HCT116 (cell line): ENCODE measurements at regions not wholly inside any gene's neighbourhood (a gene's known extent, or its start where the extent isn't known, plus 50 kb on each side); places are given as distances from the start of the nearest gene placed in this dataset.

Experiments
- ATAC-seq: fragments of 200-7000 bp; cut with Tn5 transposase; 2 replicates; pipeline ENCODE4 v1.9.1; 2020; ENCODE audit warnings: mild to moderate bottlenecking, moderate library complexity
- BruUV-seq: library from RNA; stranded (reverse); fragments of 400-500 nt; replicated peaks from 2 replicates; lab custom pipeline; 2021; lab: Mats Ljungman, UMichigan
- CTCF ChIA-PET: fragments of 300-600 bp; sonication (Branson Sonifier 250); formaldehyde crosslinking; loops from one replicate; lab custom pipeline; 2021; ENCODE audit warnings: antibody characterized with exemption; lab: Charles Lee
- POLR2A ChIA-PET: fragments of 300-600, 350-600 bp; sonication (Branson Sonifier 250); formaldehyde crosslinking; loops from one replicate; lab custom pipeline; 2021; ENCODE audit warnings: antibody characterized with exemption; lab: Charles Lee
- RAD21 ChIA-PET, 2 experiments: fragments of 300-600 bp; sonication (Branson Sonifier 250); formaldehyde crosslinking; loops; one replicate each; lab custom pipeline; 2023; ENCODE audit warnings: low total read pairs in 2 of 2; ENCODE audit not compliant: uncharacterized antibody in 2 of 2, unreplicated experiment in 2 of 2, low non-redundant PET in 1 of 2; lab: Charles Lee
- DNase-seq: peaks from one replicate; pipeline ENCODE4 v3.0.0-alpha.2; 2010; ENCODE audit warnings: low read depth, low spot score
- H2AFZ ChIP-seq: fragments of 200-600 bp; shearing (Covaris generic), sonication (generic); 2 replicates; pipeline ENCODE4 v1.6.1; 2017; ENCODE audit warnings: low read depth, mixed run types, mixed read lengths, antibody characterized with exemption, low read length; ENCODE audit not compliant: poor library complexity, severe bottlenecking
- H3K27ac ChIP-seq: 2 replicates; pipeline ENCODE4 v1.5.1; 2012; ENCODE audit warnings: low read depth, low read length
- H3K27me3 ChIP-seq: fragments of 200-600 bp; sonication (generic); 2 replicates; pipeline ENCODE4 v1.6.1; 2016; ENCODE audit warnings: mixed run types, low read length, mixed read lengths; ENCODE audit not compliant: insufficient read depth
- H3K36me3 ChIP-seq, 2 experiments: fragments of 200-500 bp in 1 of 2; fragments of 200-600 bp in 1 of 2; sonication (Bioruptor generic) in 1 of 2; sonication (generic) in 1 of 2; 2 replicates each; pipeline versions ENCODE4 v1.5.1 to v1.6.1; 2014 to 2016; ENCODE audit warnings: low read length in 2 of 2, inconsistent platforms in 1 of 2, mixed read lengths in 1 of 2, mixed run types in 1 of 2; ENCODE audit not compliant: insufficient read depth in 2 of 2, control insufficient read depth in 1 of 2
- H3K4me1 ChIP-seq, 2 experiments: fragments of 200-600 bp in 1 of 2; sonication (generic) in 1 of 2; 2 replicates each; pipeline versions ENCODE4 v1.5.1 to v1.6.1; 2012 to 2017; ENCODE audit warnings: low read length in 2 of 2, inconsistent platforms in 1 of 2, mild to moderate bottlenecking in 1 of 2, mixed read lengths in 1 of 2, mixed run types in 1 of 2, moderate library complexity in 1 of 2; ENCODE audit not compliant: insufficient read depth in 2 of 2, control insufficient read depth in 1 of 2
- H3K4me2 ChIP-seq: fragments of 200-600 bp; sonication (generic); 2 replicates; pipeline ENCODE4 v1.6.1; 2017; ENCODE audit warnings: mixed run types, low read length, mixed read lengths
- H3K4me3 ChIP-seq, 2 experiments: fragments of 200-600 bp in 1 of 2; sonication (generic) in 1 of 2; replicated peaks in 1 of 2; 2 replicates each; pipeline ENCODE4 v1.5.1; 2011 to 2016; ENCODE audit warnings: low read length in 2 of 2, control low read depth in 1 of 2, low read depth in 1 of 2, mild to moderate bottlenecking in 1 of 2, mixed read lengths in 1 of 2, mixed run types in 1 of 2
- H3K79me2 ChIP-seq: fragments of 200-600 bp; sonication (generic); 2 replicates; pipeline ENCODE4 v1.6.1; 2017; ENCODE audit warnings: mild to moderate bottlenecking, mixed run types, low read length, moderate library complexity, mixed read lengths; ENCODE audit not compliant: insufficient read depth
- H3K9ac ChIP-seq: fragments of 200-600 bp; sonication (generic); 2 replicates; pipeline ENCODE4 v1.6.1; 2016; ENCODE audit warnings: low read length, mixed read lengths
- H3K9me2 ChIP-seq: fragments of 200-600 bp; sonication (generic), shearing (Covaris generic); 2 replicates; pipeline ENCODE4 v1.6.1; 2017; ENCODE audit warnings: mixed run types, mild to moderate bottlenecking, moderate library complexity; ENCODE audit not compliant: insufficient read depth
- H3K9me3 ChIP-seq, 2 experiments: fragments of 200-500 bp in 1 of 2; fragments of 200-600 bp in 1 of 2; sonication (Bioruptor generic) in 1 of 2; sonication (generic) in 1 of 2; 2 replicates each; pipeline ENCODE4 v1.6.1; 2014 to 2017; ENCODE audit warnings: low read length in 2 of 2, mixed read lengths in 2 of 2, inconsistent platforms in 1 of 2, low read depth in 1 of 2, mild to moderate bottlenecking in 1 of 2, mixed run types in 1 of 2, moderate library complexity in 1 of 2; ENCODE audit not compliant: control insufficient read depth in 1 of 2, insufficient read depth in 1 of 2
- H4K20me1 ChIP-seq: fragments of 200-600 bp; sonication (generic), shearing (Covaris generic); 2 replicates; pipeline ENCODE4 v1.6.1; 2017; ENCODE audit warnings: mixed run types, mild to moderate bottlenecking, moderate library complexity; ENCODE audit not compliant: insufficient read depth
- CEBPB ChIP-seq: IDR thresholded peaks from 2 replicates; pipeline ENCODE4 v1.6.1; 2012; ENCODE audit warnings: low read depth
- CTCF ChIP-seq, 3 experiments: fragments of 200-600 bp in 1 of 3; sonication (generic) in 1 of 3; IDR thresholded peaks in 2 of 3; conservative IDR thresholded peaks in 1 of 3; 2 replicates each; pipeline ENCODE4 v1.5.1; 2012 to 2017; ENCODE audit warnings: low read depth in 2 of 3, low read length in 2 of 3, antibody characterized with exemption in 1 of 3, borderline replicate concordance in 1 of 3, control low read depth in 1 of 3, mild to moderate bottlenecking in 1 of 3, mixed read lengths in 1 of 3, mixed run types in 1 of 3, moderate library complexity in 1 of 3; ENCODE audit not compliant: insufficient read depth in 1 of 3
- EGR1 ChIP-seq: IDR thresholded peaks from 2 replicates; pipeline ENCODE4 v1.6.1; 2012; ENCODE audit warnings: low read depth
- ELF1 ChIP-seq: IDR thresholded peaks from 2 replicates; pipeline ENCODE4 v1.6.1; 2012; ENCODE audit warnings: low read depth, borderline replicate concordance
- FOSL1 ChIP-seq: IDR thresholded peaks from 2 replicates; pipeline ENCODE4 v1.6.1; 2012; ENCODE audit warnings: low read depth
- JUND ChIP-seq: IDR thresholded peaks from 2 replicates; pipeline ENCODE4 v1.6.1; 2012
- REST ChIP-seq: IDR thresholded peaks from 2 replicates; pipeline ENCODE4 v1.6.1; 2012; ENCODE audit warnings: low read depth
- SRF ChIP-seq: IDR thresholded peaks from 2 replicates; pipeline ENCODE4 v1.6.1; 2012; ENCODE audit warnings: low read depth
- ZFX ChIP-seq: fragments of 450-650 bp; IDR thresholded peaks from 2 replicates; pipeline ENCODE4 v1.6.1; 2017
- intact Hi-C: fragments of 100-400 bp; cut with micrococcal nuclease; formaldehyde crosslinking; loops from 2 replicates; pipeline ENCODE4 v1.10.0; 2022

GRCh38 chr18:75818383-75818782 lies 390.9 kb upstream of the SMIM21 start:
- Histone ChIP-seq H4K20me1 (no peaks in the 10 kb centered on the region), H3K9me2 (no peaks in the 10 kb centered on the region), H3K4me1 (no peaks in the 10 kb centered on the region)
- RAD21 ChIA-PET = no interaction called here
- CTCF ChIA-PET = no interaction called here
- TF ChIP-seq ZFX (no peak), CEBPB (no peak), REST (no peak), ELF1 (no peak)
- TF ChIP-seq, all 23 proteins: peak for 0
- Histone ChIP-seq H2AFZ (no peak overlapping the region), H3K27ac (no peak overlapping the region), H3K4me2 (no peak overlapping the region), H3K9ac (no peak overlapping the region), H3K9me3 (no peaks in the 10 kb centered on the region), H3K79me2 (no peaks in the 10 kb centered on the region), H3K36me3 (no peaks in the 10 kb centered on the region), H3K27me3 (no peaks in the 10 kb centered on the region), H3K4me3 (no peak overlapping the region)
- intact Hi-C loops = no loop called here
- DNase-seq = no peak
- no peak for ATAC-seq
- POLR2A ChIA-PET = no interaction called here
- no TSS peak for BruUV-seq

DNA sequence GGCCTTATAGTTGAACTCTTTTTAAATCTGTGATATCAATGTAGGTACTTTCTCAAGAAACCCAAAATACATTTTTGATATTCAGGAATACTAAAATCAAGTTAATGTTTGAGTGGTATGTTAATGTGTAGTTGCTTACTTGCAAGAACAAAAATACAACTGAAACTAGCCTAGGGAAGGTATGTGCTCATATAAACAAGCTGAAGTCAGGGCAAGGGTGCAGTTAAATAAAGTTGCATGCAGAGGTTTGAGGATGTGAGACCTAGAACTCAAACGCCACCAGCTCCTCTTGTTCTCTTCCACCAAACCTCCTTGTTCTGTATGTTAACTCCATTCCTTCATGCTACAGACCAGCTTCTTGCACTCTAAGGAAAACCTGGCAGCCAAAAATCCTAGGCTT lies 388.3 kb upstream of the SMIM21 start:
- Histone ChIP-seq H3K4me3 (no peak overlapping the region), H3K27ac (no peak overlapping the region), H3K9me3 (no peaks in the 10 kb centered on the region), H3K4me1 (no peaks in the 10 kb centered on the region), H3K9ac (no peak overlapping the region), H4K20me1 (no peaks in the 10 kb centered on the region), H2AFZ (no peak overlapping the region), H3K36me3 (no peaks in the 10 kb centered on the region), H3K9me2 (no peaks in the 10 kb centered on the region), H3K27me3 (peaks cover 3% of the 10 kb centered on the region; the same call in 1 of the 2 replicates), H3K79me2 (no peaks in the 10 kb centered on the region), H3K4me2 (no peak overlapping the region)
- intact Hi-C loops = no loop called here
- ATAC-seq (no peak), DNase-seq (no peak)
- ChIA-PET POLR2A (no interaction called here), RAD21 (no interaction called here), CTCF (no interaction called here)
- TF ChIP-seq JUND = no peak
- no peak for TF ChIP-seq REST
- no peak for TF ChIP-seq ELF1
- TF ChIP-seq FOSL1 = no peak
- no peak for TF ChIP-seq SRF
- no peak for TF ChIP-seq EGR1
- TF ChIP-seq CTCF (IDR thresholded peaks at IDR 0.05 in 2 of 3, conservative IDR thresholded peaks at IDR 0.05 in 1 of 3; ENCODE audit: borderline replicate concordance in 1 of 3, insufficient read depth in 1 of 3, low read depth in 2 of 3, low read length in 2 of 3) = no peak
- no TSS peak for BruUV-seq
